ENCODE measurements at regions not wholly inside any gene's neighbourhood (a gene's known extent, or its start where the extent isn't known, plus 50 kb on each side); places are given as distances from the start of the nearest gene placed in this dataset.
A peak's percentile ranks its signal among the peaks of the same experiment; 100 is the strongest.
"Not testable (repeated sequence)": the region's sequence is repeated elsewhere in the genome, so short reads cannot be mapped to it uniquely, and the experiment has no call there.

DNA sequence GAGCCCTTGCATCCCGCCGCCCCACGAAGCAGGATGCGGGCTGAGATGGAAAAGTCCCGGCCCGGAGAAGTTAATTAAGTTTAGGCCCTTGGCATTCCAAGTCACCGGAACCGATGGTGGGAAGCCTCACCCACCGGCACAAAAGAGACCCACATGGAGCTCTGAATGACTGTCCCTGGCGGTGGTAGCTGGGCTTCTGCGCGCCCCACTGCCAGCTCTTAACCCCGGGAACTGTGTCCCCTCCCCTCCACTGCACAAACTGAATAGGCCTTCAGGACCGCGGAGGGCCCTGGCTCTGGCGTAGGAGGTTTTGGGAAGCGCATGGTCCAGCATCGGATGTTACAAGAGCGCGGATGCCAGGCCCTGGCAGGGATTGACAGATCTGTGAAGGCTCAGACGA lies 291.1 kb upstream of the TUT7 start:
- DNase-seq = no peak

DNA sequence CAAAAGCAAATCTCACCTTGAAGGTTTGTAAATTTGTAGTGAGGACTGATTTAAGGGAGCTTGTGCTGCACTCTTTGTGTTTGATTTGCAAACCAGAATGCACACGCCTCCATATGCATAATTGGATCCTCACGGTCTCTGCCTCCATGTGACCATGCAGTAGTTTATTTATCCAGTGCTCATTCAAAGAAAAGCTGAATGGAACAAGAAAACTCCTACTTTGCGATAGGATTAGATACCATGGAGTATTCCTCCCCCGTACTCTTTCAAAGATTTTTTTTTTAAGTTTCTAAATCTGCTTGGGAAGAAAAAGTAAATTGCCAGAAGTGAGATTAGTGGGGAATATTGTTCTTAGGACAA lies 290.4 kb upstream of the TUT7 start:
- DNase-seq = no peak

DNA sequence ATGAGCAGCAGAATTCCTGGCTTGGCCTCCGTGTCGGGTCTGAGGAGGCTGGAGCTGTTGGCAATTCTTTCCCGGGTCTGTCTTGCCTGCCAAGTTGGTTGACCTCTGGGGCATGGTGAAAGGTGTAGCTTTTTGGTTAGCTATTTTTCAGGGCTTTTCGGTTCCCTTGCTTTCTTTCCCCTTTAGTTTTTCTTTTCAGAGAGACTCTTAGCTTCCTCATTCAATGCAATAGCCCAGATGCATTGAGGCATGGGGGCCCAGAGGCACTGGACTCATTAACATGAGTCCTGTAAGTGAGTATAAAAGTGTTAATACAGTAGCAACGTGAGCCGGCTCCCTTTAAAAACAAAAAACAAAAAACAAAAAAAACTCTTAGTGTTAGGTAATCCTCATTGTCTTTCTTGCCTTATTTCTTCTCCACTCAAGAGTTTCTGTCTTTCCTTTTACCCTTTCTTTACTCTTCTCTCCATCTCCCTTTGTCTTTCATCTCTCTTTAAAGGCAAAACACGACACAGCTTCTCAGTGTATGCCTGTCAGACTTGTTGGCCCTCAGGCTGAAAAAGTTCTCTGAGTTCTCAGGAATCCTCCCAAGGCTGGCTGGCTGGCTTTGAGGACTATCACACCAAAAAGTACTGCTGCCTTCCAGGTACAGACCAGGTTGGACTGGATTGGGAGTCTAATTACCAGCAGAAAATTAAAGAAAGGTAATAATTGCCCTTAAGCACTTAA lies 289.9 kb upstream of the TUT7 start:
- no peak for DNase-seq

DNA sequence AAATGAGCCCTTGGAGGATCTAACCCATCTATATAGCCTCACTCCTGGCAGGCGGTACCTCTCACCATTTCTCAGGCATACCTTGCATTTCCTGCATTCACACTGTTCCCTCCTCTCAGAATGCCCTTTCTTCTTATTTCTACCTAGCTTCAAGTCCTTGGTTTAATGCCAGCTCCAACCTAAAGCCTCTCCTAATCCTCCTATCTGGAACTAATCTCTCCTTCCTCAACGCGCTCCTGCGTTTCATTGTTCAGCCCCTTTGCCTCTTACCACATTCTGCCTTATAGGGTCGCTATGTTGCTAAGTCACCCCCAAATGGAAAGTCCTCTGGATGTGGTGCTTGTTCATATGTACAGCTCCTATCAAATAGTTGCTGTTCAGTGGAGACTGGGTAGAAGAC lies 288.5 kb upstream of the TUT7 start:
- DNase-seq = peak in 1 of 2 experiments; percentile 28

DNA sequence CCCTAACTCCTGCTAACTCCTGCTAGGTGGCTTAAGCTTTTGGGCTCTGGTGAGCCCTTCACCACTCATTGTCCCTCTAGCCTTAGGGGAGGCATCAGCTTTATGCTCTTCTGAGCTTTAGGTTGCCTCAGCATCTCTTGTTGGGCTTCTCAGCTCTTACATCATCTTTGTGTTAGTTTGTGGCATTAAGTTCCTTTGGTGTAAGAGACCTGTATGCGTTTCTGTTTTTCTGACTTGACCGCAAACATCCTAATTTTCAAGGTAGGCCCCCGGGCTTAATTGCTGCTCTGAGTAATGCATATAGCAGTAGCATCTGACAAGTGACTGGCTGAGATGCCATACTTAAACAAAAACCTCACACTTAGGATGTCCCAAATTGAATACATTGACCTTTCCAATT lies 287.8 kb upstream of the TUT7 start:
- no peak for DNase-seq

DNA sequence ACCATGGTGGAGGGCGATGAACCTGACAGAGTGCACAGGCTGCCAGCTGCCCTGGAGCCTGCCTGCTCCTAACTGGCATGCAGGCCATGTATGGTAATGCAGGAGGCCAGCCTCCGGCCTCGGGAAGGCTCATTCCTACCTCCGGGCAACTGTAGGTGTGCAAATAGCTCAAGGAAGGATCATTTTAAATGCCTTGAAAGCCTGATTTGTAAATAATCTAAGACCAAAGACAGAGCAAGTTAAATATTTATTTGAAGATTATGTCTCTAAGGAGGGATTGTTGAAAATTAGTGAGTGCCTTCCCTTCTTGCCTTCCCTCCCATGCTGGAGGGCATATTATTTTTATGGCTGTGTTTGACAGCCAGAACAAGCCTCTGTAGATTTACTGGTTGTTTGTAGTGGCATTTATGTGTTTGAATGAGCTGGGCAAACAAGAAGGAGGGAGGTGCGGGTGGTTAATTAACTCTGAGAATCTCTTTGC lies 285.7 kb upstream of the TUT7 start:
- no peak for DNase-seq

DNA sequence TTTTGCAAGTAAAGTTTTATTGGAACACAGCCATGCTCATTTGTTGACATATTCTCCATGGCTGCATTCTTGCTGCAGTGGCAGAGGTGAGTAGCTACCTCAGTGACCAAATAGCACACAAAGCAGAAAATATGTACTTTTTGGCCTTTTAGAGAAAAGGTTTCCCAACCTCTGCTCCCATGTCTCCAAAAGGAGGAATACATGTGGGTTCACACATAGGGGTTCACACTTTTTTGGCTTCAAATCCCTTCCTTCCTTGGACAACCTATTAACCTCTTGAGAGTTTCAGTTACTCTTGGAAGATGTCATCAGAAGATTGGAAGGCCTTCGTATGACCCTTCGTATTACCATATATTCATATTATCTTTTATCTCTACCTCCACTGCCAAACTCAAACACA lies 285.1 kb upstream of the TUT7 start:
- no peak for DNase-seq

DNA sequence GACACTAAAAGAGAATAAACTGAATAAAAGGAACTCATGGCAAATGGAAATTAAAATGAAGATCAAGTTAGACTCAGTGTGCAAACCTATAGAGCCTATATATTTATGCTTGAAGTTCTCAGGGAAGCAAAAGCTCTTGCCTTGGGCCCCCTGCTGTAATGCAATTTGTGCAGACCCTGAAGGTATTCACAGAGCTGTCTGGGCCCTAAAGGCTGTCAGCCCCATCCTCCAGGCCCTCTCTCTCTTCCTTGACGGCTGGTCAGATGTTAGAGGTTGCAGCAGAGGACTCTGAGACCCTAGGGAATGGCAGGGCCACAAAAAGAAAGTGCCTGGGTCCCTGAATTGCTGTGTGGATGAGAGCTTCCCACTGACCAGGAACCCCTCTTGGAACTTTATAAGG lies 283.9 kb upstream of the TUT7 start:
- DNase-seq = no peak

DNA sequence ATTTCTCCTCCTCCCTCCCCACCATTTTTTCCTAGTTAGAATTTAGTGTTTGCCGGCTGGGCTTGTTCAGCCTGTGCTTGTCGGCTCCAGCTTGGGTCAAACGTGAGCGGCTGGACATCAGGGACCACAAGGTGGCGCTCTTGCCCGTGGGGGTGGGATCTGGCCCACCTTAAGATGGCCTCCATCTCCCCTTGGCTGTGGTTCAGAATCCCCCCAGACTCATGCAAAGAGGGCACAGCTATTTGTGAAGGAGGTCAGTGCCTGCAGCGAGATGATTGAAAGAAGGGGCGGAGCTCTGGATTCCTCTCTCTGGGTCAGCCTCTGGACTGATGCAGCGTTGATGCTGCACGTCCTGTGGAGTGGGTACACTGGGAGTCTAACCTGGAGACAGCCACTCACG lies 283.3 kb upstream of the TUT7 start:
- DNase-seq = peak in 1 of 2 experiments; percentile 5

DNA sequence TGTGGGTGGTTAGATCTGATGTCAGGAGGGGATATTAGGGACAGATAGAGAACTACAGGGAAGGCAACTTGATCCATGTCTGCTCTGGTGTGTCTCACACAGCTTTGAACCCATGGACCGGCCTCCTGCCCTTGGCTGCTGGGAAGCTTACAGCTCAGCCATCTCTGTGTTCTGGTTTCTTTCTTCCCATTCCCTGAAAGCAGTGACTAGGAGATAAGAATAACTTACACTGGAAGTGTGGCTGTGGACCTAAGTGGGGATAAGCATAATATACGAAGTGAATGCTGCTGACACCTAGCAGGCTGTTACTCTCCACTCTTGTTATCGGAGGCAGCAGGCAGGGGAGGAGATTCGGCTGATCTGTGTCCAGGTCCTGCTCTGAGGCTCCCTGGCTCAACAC lies 282.3 kb upstream of the TUT7 start:
- DNase-seq = no peak

DNA sequence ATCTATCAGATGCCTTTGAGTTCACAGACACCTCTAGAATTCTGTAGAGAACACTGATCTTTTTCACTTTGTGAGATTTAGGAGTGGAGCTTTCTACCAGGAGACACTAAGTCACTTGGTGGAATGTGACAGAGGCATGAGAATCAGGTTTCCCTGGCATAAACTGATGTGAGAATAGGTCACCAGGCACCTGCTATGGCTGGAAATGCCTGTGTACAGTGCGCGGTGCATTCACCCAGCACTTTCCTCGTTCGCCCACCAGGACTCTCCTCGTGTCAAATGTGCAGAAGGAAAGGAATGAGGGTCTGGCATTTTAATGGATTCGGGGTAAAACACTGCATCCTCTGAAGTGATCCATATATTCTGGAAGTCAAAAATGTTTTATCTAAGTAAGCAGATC lies 281.8 kb upstream of the TUT7 start:
- DNase-seq = no peak

DNA sequence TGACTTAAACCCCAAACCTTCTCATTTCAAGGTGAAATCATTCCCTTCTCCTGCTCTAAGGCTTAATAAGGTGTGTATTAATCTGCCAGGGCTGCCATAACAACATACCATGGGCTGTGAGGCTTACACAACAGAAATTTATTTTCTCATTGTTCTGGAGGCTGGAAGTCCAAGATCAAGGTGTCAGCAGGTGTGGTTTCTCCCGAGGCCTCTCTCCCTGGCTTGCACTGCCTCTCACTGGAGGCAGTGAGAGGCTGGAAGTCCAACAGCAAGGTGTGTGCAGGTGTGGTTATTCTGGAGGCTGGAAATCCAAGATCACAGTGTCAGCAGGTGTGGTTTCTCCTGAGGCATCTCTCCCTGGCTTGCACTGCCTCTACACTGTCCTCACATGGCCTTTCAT lies 280.3 kb upstream of the TUT7 start:
- no peak for DNase-seq

DNA sequence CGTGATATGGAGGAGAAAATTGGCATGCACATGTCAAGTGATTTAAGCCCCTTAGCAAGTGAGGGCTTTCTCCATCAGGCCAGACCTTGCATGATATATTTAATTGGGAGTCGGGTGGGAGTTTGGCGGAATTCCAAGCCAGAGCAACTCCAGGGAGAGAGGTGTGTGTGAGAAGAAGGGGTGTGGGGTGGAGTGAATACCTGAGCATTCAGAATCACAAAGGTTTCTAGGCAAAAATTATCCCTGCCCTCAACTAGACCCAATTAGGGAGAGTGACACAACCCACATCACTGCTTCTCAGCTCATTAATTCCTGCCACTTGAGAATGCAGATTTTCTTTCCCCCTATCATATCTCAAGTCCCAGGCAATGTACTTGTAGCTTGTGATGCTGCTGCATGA lies 279.7 kb upstream of the TUT7 start:
- DNase-seq = peak in 1 of 2 experiments; percentile 2

DNA sequence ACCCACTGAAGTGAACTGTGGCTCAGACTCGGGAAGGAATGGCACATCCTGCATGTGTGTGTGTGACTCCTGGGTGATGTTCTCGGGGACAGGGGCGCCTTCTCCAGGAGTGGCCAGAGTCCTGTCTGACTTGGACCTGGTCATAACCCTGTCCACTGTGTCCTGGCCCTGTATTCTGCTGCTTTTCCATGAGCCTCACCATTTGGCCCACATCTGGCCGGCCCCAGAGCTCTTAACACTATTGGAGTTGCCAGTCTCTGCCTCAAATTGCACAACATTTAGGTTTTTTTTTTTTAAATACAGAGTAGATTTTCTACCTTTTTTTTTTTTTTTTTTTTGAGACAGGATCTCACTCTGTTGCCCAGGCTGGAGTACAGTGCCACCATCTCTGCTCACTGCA lies 278.3 kb upstream of the TUT7 start:
- no peak for DNase-seq

DNA sequence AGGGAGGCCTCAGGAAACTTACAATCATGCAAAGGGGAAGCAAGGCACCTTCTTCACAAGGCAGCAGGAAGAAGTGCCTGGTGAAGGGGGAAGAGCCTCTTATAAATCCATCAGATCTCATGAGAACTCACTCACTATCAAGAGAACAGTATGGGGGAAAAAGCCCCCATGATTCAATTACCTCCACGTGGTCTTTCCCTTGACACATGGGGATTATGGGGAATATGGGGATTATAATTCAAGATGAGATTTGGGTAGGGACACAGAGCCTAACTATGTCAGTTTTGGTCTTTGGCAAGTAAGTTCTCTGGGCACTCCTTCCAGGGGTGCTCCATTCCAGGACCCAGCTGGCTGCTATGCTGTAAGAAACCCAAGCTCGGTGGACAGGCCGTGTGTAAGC lies 275.3 kb upstream of the TUT7 start:
- DNase-seq = no peak

DNA sequence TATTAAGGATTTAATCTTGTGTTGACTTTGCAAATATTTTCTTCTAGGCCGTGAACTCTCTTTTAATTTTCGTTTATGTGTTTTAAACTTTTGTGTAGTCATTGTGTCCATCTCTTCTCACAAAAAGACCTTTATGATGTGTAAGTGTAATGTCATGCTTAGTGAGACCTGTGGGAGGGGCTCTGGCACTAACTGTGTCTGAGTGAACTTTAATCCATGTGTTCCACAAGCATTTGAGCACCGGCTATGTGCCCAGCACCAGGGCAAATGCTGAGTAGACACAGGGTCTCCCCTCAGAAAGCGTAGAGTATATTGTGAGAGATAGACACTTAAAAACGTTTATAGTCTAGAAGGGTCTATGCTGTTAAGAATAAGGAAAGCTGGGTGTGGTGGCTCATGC lies 272.6 kb upstream of the TUT7 start:
- DNase-seq = no peak

DNA sequence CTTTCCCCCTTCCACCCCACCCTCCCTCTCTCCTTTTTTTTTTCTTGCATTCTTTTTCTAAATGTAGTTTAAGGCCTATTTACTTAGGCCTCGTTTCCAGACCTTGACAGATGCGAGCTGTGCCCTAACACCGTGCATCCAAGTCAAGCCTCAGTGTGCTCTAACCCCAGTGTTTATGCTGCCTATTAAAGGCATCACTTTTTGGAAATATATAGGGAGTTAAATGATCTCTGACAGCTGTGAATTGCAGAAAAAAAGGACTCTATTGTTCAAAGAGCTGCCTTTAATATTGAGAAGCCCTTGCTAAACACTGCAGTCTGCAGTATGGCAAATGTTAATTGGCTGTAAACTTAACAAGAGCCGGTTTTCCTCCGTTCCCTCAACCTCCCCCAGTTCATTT lies 270.4 kb upstream of the TUT7 start:
- DNase-seq = no peak

DNA sequence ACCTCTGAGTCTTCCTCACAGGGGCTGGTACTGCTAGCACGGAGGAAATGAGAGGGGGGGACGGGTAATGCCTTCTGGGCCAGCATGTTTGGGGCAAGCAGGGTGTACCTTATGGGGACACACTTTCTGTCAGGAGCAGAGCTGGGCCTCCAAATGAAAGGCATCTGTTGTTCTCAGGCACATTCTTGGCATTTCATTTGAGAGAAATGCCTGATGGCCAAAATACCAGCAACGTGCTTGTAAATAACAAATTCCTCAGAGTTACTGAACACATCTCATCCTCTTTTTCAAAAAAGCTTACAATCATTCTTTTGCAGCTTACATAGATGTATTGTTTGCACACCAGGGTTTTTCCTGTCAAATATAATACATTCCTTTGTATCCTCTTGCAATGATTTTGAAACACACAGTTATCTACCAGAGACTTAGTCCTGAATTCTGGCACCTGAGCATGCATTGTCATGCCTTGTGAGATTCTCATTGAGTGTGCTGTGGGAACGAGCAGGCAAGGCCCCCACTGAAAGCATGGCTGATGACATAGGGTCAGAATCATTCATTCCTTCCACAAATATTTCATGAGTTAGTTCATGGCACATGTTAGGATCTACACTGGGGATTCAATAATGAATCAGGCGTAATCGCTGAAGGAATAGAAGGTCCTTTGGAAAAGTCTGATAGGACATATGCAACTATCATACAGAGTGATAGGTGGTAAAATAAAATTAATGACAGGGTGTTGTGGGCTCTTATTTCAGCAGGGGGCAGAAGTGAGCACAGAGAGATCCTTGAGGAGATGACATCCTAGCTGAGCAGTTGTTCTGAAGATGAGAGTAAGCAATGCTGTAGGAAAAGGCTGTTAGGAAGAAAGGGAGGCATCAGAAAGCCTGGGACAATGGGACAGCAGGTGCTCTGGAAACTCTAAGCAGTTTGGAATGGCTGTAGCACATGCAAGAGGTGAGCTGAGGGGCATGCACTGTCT lies 260.9 kb upstream of the TUT7 start:
- DNase-seq = peak in 1 of 2 experiments; percentile 6

DNA sequence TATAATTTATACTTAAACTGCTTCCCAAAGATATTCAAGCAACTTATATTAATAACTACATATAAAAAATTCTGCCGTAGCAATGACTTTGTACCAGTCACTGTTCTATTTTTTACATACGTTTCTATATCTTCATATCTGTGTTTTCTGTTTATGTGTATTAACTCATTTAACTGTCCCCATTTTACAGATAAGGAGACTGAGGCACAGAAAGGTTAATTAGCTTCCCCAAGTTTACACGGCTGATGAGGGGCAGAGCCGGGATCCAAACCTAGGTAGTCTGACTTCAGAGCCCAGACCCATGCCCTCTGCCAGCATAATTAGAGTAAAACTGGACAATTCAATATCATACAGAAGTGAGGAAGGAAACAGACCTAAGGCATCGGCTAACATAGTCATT lies 259.7 kb upstream of the TUT7 start:
- DNase-seq = no peak

DNA sequence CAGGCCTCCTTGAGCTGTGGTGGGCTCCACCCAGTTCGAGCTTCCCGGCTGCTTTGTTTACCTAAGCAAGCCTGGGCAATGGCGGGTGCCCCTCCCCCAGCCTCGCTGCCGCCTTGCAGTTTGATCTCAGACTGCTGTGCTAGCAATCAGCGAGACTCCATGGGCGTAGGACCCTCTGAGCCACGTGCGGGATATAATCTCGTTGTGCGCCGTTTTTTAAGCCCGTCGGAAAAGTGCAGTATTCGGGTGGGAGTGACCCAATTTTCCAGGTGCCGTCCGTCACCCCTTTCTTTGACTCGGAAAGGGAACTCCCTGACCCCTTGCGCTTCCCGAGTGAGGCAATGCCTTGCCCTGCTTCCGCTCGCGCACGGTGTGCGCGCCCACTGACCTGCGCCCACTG lies 257.3 kb upstream of the TUT7 start:
- not testable (repeated sequence) for DNase-seq

DNA sequence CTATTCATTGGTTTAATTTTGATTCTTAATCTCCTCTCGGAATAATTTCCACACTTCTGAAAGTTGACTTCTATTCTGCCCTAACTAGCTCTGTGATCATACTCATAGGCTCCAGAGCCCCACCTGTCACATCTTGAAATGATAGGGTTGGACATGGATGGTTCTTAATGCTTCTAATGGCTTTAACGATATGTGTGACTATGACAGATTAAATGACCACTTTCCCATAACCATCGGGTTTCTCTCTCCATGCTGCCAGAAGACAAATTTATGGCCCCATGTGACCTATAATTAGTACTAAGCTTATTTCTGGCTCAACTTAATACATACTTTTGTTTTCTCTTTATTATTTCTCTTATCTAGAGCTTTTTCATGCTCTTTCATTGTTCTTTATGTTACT lies 251.1 kb upstream of the TUT7 start:
- DNase-seq = no peak

DNA sequence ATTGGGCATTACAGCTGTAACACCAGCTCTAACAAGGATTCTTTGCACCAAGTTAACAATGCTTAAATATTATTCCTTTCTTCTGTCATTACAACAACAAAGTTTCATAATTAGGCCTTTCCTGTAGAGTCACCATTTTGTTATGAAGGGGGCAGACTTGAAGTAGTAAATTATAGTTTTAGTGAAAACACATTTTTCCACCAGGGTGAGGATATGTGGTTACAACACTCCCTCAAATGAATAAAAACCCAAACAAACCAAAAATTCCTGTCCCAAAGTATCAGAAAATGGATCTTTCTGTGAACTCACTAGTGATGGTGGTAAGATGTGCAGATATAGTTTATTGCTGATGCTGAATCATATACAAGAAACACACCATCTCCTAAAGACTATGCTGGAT lies 250.5 kb upstream of the TUT7 start:
- DNase-seq = no peak

DNA sequence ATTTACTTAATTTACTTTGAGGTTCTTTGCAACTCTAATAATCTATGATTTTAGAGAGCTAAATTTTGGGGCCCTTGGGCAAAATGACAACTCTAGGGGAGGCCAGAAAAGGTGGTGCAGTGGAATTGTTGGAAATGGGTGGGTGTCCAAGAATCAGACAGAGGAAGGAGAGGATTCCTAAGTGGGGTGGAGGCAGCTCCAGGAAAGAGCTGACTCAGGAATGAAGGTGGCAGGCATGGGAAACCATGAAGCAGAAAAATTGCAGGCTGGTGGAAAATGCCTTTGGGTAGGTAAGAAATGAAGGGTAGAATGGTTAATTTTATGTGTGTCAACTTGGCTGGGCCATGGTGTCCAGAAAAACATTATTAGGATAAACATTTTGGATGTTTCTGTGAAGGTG lies 248.5 kb upstream of the TUT7 start:
- DNase-seq = no peak

DNA sequence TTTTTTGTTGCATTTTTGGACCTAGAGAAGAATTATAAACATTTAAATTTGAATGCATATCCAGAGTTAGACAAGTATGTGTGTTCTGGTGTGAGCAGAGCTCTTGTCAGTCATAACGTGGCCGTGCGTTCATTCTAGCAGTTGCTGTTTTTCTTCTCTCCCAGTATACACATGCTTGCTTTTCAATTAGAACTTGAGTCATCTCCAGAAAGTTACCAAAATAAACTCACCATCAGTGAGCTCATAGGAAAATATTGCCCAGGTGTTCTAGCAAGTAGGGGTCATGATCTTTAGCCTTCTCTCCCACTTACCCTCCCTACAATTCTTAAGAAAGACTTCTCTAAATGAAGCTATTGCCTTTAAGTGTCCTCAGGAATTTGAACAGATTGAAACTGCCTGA lies 247.5 kb upstream of the TUT7 start:
- DNase-seq = no peak

All from NCI-H524 (cell line).